ENCODE measurements at regions not wholly inside any gene's neighbourhood (a gene's known extent, or its start where the extent isn't known, plus 50 kb on each side); places are given as distances from the start of the nearest gene placed in this dataset.

GRCh38 chr2:157024129-157024528, 233.4 kb upstream of the GALNT5 start:
- no peak for ATAC-seq
- no peak for TF ChIP-seq CSDC2 (CRISPR knock-in tag; IDR thresholded peaks at IDR 0.05)
- no peak for TF ChIP-seq ISL1 (CRISPR knock-in tag; IDR thresholded peaks at IDR 0.05)
- TF ChIP-seq RARB (CRISPR knock-in tag; IDR thresholded peaks at IDR 0.05), result no peak
- TF ChIP-seq ZFP30 (CRISPR knock-in tag; IDR thresholded peaks at IDR 0.05), result no peak
- no peak for TF ChIP-seq PPARA (CRISPR knock-in tag; IDR thresholded peaks at IDR 0.05; ENCODE audit: borderline replicate concordance)

DNA sequence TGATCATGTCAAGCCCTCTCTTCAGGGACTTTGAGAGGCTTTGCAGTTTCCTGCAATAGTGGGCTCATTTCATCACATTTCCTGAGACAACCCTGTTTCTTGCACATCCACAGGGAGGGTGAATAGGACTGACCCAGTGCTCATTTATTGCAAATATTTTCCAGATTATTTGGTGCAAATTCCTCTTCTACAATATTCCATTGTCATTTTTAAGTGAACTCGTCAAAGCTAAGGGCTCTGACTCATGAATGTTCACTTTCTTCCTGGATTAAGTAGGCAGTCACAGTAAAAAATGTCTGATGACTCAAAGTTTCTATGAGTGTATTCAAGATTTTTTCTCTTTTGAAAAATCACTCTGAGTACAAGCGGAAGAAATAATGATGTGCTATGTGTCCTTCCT, 225.5 kb upstream of the GALNT5 start:
- peak; percentile 87 for ATAC-seq
- TF ChIP-seq ZC3H10 (CRISPR knock-in tag; IDR thresholded peaks at IDR 0.05) (peak; percentile 87), POU6F1 (CRISPR knock-in tag; IDR thresholded peaks at IDR 0.05; ENCODE audit: borderline replicate concordance, low read depth) (no peak; the same call in 1 of the 2 replicates), BACH2 (CRISPR knock-in tag; IDR thresholded peaks at IDR 0.05; ENCODE audit: borderline replicate concordance) (no peak), SNAI2 (CRISPR knock-in tag; IDR thresholded peaks at IDR 0.05) (no peak), TCF4 (CRISPR knock-in tag; IDR thresholded peaks at IDR 0.05; ENCODE audit: borderline replicate concordance) (no peak), TOX (CRISPR knock-in tag; IDR thresholded peaks at IDR 0.05; ENCODE audit: borderline replicate concordance) (peak; percentile 96), PATZ1 (CRISPR knock-in tag; IDR thresholded peaks at IDR 0.05; ENCODE audit: borderline replicate concordance) (no peak), ARNTL (CRISPR knock-in tag; IDR thresholded peaks at IDR 0.05; ENCODE audit: borderline replicate concordance, low read depth) (no peak), ESRRG (CRISPR knock-in tag; IDR thresholded peaks at IDR 0.05) (no peak), ZFP30 (CRISPR knock-in tag; IDR thresholded peaks at IDR 0.05) (no peak), ZNF70 (CRISPR knock-in tag; IDR thresholded peaks at IDR 0.05) (no peak), ZNF8 (CRISPR knock-in tag; IDR thresholded peaks at IDR 0.05) (no peak)

DNA sequence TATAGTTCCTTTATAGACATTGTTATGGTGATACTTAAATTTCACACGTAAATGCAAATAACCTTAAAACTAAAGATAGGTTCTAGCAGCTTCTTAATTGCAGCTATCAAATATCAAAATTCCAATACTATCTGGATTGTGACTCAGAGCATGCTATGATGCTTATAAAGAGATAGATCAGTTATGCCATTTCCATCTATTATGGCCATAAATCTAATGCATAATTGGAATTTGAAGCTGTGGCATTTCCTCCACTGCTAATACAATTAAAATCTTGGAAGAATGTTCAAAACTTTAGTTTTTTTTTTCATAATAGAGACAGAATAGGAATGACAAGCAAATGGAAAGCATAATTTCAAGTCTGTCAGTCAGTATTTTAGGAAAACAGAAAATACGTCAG, 220.8 kb upstream of the GALNT5 start:
- TF ChIP-seq POU6F1 (CRISPR knock-in tag; IDR thresholded peaks at IDR 0.05; ENCODE audit: borderline replicate concordance, low read depth) (peak; percentile 91; the same call in 1 of the 2 replicates), TOX (CRISPR knock-in tag; IDR thresholded peaks at IDR 0.05; ENCODE audit: borderline replicate concordance) (peak; percentile 91), OSR1 (CRISPR knock-in tag; IDR thresholded peaks at IDR 0.05) (no peak), RARB (CRISPR knock-in tag; IDR thresholded peaks at IDR 0.05) (no peak)
- peak; percentile 51 for ATAC-seq

DNA sequence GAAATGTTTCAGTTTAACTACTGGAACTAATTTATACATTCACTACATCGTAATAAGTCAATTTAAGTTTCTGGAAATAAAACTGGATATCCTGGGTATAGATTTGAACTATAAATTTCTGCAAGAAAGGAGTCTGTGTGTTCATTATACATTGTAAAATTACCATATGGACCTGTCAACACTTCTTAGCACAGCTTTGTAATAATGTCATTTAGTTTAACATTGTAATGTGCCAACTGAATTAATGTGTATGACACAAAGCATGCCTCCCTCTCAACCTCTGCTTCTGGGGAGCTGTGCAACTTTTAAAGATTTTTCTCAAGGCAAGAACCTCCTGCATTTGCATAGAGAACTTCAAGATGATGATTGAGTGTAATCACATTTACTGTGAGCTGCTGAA, 213.7 kb upstream of the GALNT5 start:
- ATAC-seq, result no peak
- TF ChIP-seq ZNF565 (CRISPR knock-in tag; conservative IDR thresholded peaks at IDR 0.05; ENCODE audit: low read depth), result no peak
- no peak for TF ChIP-seq ARNTL (CRISPR knock-in tag; IDR thresholded peaks at IDR 0.05; ENCODE audit: borderline replicate concordance, low read depth)
- TF ChIP-seq ZC3H10 (CRISPR knock-in tag; IDR thresholded peaks at IDR 0.05), result no peak

- TF ChIP-seq ZNF565 (CRISPR knock-in tag; conservative IDR thresholded peaks at IDR 0.05; ENCODE audit: low read depth) (no peak), ESRRG (CRISPR knock-in tag; IDR thresholded peaks at IDR 0.05) (no peak), ZFP30 (CRISPR knock-in tag; IDR thresholded peaks at IDR 0.05) (no peak), ZNF8 (CRISPR knock-in tag; IDR thresholded peaks at IDR 0.05) (no peak), ZNF70 (CRISPR knock-in tag; IDR thresholded peaks at IDR 0.05) (no peak), TOX (CRISPR knock-in tag; IDR thresholded peaks at IDR 0.05; ENCODE audit: borderline replicate concordance) (no peak), OSR1 (CRISPR knock-in tag; IDR thresholded peaks at IDR 0.05) (no peak), RARB (CRISPR knock-in tag; IDR thresholded peaks at IDR 0.05) (no peak), POU6F1 (CRISPR knock-in tag; IDR thresholded peaks at IDR 0.05; ENCODE audit: borderline replicate concordance, low read depth) (no peak), GLIS3 (CRISPR knock-in tag; IDR thresholded peaks at IDR 0.05) (no peak), ISL1 (CRISPR knock-in tag; IDR thresholded peaks at IDR 0.05) (no peak), PATZ1 (CRISPR knock-in tag; IDR thresholded peaks at IDR 0.05; ENCODE audit: borderline replicate concordance) (no peak), CREB5 (CRISPR knock-in tag; IDR thresholded peaks at IDR 0.05; ENCODE audit: low read depth) (no peak), ARNTL (CRISPR knock-in tag; IDR thresholded peaks at IDR 0.05; ENCODE audit: borderline replicate concordance, low read depth) (no peak), ZC3H10 (CRISPR knock-in tag; IDR thresholded peaks at IDR 0.05) (no peak), SNAI2 (CRISPR knock-in tag; IDR thresholded peaks at IDR 0.05) (no peak), CSDC2 (CRISPR knock-in tag; IDR thresholded peaks at IDR 0.05) (no peak)
- TF ChIP-seq, protein P1, sequence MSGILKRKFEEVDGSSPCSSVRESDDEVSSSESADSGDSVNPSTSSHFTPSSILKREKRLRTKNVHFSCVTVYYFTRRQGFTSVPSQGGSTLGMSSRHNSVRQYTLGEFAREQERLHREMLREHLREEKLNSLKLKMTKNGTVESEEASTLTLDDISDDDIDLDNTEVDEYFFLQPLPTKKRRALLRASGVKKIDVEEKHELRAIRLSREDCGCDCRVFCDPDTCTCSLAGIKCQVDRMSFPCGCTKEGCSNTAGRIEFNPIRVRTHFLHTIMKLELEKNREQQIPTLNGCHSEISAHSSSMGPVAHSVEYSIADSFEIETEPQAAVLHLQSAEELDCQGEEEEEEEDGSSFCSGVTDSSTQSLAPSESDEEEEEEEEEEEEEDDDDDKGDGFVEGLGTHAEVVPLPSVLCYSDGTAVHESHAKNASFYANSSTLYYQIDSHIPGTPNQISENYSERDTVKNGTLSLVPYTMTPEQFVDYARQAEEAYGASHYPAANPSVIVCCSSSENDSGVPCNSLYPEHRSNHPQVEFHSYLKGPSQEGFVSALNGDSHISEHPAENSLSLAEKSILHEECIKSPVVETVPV (CRISPR knock-in tag; IDR thresholded peaks at IDR 0.05), result no peak
- no peak for ATAC-seq
These were observed 211.1 kb upstream of the GALNT5 start for GRCh38 chr2:157046396-157046795.
